T-helper 17 cell (primary cell): ENCODE measurements at regions not wholly inside any gene's neighbourhood (a gene's known extent, or its start where the extent isn't known, plus 50 kb on each side); places are given as distances from the start of the nearest gene placed in this dataset.

Experiments
- ATAC-seq: fragments of 150-1000 bp; cut with Tn5 transposase; 2 replicates; pipeline ENCODE4 v1.10.0; 2021; ENCODE audit warnings: mild to moderate bottlenecking, moderate library complexity
- DNase-seq, 3 donors: peaks; one replicate each; pipeline versions ENCODE4 v3.0.0 to v3.0.0-alpha.2; 2020 to 2021
- H3K9me3 ChIP-seq: one replicate; pipeline ENCODE4 v1.7.0; 2013; ENCODE audit warnings: low read length, mild to moderate bottlenecking; ENCODE audit not compliant: control insufficient read depth, poor library complexity, severe bottlenecking
- H3K27ac Mint-ChIP-seq: one replicate; pipeline ENCODE4 v1.8.0; 2022; ENCODE audit warnings: mild to moderate bottlenecking, moderate library complexity, mixed read lengths
- H3K27me3 Mint-ChIP-seq: one replicate; pipeline ENCODE4 v1.8.0; 2022; ENCODE audit warnings: mixed read lengths
- H3K36me3 Mint-ChIP-seq: one replicate; pipeline ENCODE4 v1.8.0; 2022; ENCODE audit warnings: low read depth, mixed read lengths
- H3K4me1 Mint-ChIP-seq: one replicate; pipeline ENCODE4 v1.8.0; 2022; ENCODE audit warnings: mild to moderate bottlenecking, mixed read lengths
- H3K4me3 Mint-ChIP-seq: one replicate; pipeline ENCODE4 v1.8.0; 2022; ENCODE audit warnings: mild to moderate bottlenecking, moderate library complexity, mixed read lengths

GRCh38 chr12:30805959-30806358 lies 51.2 kb upstream of the CAPRIN2 start:
- Mint-ChIP-seq H3K27me3 (peaks cover 14% of the 10 kb centered on the region), H3K4me1 (no peaks in the 10 kb centered on the region), H3K27ac (no peak overlapping the region), H3K4me3 (no peak overlapping the region), H3K36me3 (peaks cover 6% of the 10 kb centered on the region)
- no peak for ATAC-seq
- no peaks in the 10 kb centered on the region for H3K9me3 ChIP-seq
- DNase-seq: no peak
